NCI-H345 (cell line): ENCODE measurements at regions not wholly inside any gene's neighbourhood (a gene's known extent, or its start where the extent isn't known, plus 50 kb on each side); places are given as distances from the start of the nearest gene placed in this dataset.

Experiments used
- DNase-seq: peaks from one replicate; lab custom pipeline; 2025; lab: John Stamatoyannopoulos, UW

GRCh38 chr13:40480012-40480914, 186.2 kb downstream of the FOXO1 start:
- no peak for DNase-seq

GRCh38 chr13:40480915-40481516, 185.4 kb downstream of the FOXO1 start:
- no peak for DNase-seq

GRCh38 chr13:40483601-40484000, 182.8 kb downstream of the FOXO1 start:
- DNase-seq, result peak; percentile 19

GRCh38 chr13:40484101-40484800, 182.2 kb downstream of the FOXO1 start:
- DNase-seq, result no peak

GRCh38 chr13:40484974-40485373, 181.5 kb downstream of the FOXO1 start:
- no peak for DNase-seq

- no peak for DNase-seq
Measured at GRCh38 chr13:40485611-40486517, 180.6 kb downstream of the FOXO1 start.

GRCh38 chr13:40486518-40487163, 179.8 kb downstream of the FOXO1 start:
- no peak for DNase-seq

- no peak for DNase-seq
Measured at GRCh38 chr13:40488869-40489391, 177.5 kb downstream of the FOXO1 start.

- peak; percentile 19 for DNase-seq
Measured at GRCh38 chr13:40490086-40490758, 176.2 kb downstream of the FOXO1 start.

- no peak for DNase-seq
Measured at GRCh38 chr13:40492511-40492910, 173.9 kb downstream of the FOXO1 start.

GRCh38 chr13:40494513-40494912, 171.9 kb downstream of the FOXO1 start:
- no peak for DNase-seq

- DNase-seq, result no peak
Measured at GRCh38 chr13:40494946-40495620, 171.4 kb downstream of the FOXO1 start.

- DNase-seq, result no peak
Measured at GRCh38 chr13:40495621-40496001, 170.8 kb downstream of the FOXO1 start.

GRCh38 chr13:40496035-40496810, 170.2 kb downstream of the FOXO1 start:
- no peak for DNase-seq

GRCh38 chr13:40498461-40498860, 168.0 kb downstream of the FOXO1 start:
- no peak for DNase-seq

- DNase-seq, result no peak
Measured at GRCh38 chr13:40502236-40502635, 164.2 kb downstream of the FOXO1 start.

GRCh38 chr13:40503011-40503410, 163.4 kb downstream of the FOXO1 start:
- no peak for DNase-seq

GRCh38 chr13:40503966-40504591, 162.4 kb downstream of the FOXO1 start:
- no peak for DNase-seq

GRCh38 chr13:40504641-40505040, 161.8 kb downstream of the FOXO1 start:
- DNase-seq, result no peak
